ENCODE measurements at regions not wholly inside any gene's neighbourhood (a gene's known extent, or its start where the extent isn't known, plus 50 kb on each side); places are given as distances from the start of the nearest gene placed in this dataset.

DNA sequence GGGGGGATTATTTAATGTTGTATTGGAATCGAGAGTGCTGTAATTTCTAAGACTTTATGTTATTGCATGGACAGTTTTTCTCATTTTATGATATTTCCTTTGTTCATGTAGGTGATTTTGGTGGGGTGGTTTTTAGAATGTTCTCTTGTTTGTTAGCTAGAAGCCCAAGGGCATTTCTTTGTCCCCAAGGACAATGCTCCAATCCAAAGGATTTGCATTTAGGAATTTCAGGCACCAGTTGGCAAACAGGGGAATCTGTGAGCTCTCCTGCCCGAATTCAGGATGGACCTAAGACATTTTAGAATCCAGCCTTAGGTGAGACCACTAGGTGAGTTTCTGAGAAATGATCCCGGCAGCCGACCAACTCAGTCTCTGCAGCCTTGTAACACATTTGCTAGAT lies 324.9 kb downstream of the KCNRG start:
- POLR2A ChIA-PET, result no interaction called here
- TF ChIP-seq CTCF (IDR thresholded peaks at IDR 0.05; ENCODE audit: control extremely low read depth, extremely low read depth, low read depth, missing control alignments), result no peak
- CTCF ChIA-PET, result interaction anchor here (1.0 kb wide), 1 partner anchor 9 kb away, joined by 3 read pairs; no protein-coding TSS in a partner anchor
- no peak for DNase-seq (ENCODE audit: extremely low spot score)

DNA sequence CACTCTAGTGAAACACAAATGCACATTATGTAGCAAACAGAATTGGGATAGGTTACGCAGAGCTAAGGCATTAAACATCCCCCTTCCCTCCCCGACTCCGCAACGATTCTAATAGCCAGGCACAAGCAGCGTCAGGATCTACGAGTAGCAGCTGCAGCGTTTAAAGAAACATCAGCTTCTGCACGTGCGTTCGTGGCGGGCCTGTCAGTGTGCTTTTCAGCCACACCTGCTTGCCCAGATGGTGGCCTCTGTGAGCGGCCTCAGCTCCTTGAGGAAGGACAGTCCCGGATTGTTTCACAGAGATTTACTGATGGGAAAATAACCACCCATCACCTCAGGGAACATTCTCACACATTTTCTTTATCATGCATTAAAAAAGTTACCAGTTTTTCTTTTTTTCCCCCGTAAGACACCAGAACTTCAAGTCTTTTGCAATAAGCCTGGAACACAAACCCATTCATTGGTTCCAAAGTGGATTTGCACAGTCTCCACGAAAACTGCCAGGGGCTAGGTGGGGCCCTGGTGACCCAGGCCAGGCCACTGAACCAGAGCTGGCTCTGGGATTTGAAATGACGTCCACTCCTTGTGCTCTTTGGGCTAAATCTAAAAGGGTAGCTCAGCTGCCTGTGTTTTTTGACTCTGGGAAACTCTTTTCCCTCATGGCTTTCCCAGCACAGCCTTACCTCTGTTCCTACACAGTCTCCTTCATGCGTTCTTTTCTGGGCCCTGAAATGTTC lies 325.5 kb downstream of the KCNRG start:
- POLR2A ChIA-PET, result no interaction called here
- CTCF ChIA-PET, result interaction anchor here (1.0 kb wide), 1 partner anchor 9 kb away, joined by 3 read pairs; no protein-coding TSS in a partner anchor
- DNase-seq (ENCODE audit: extremely low spot score), result no peak
- TF ChIP-seq CTCF (IDR thresholded peaks at IDR 0.05; ENCODE audit: control extremely low read depth, extremely low read depth, low read depth, missing control alignments), result no peak

- no peak for DNase-seq (ENCODE audit: extremely low spot score)
- ChIA-PET POLR2A (no interaction called here), CTCF (no interaction called here)
- no peak for TF ChIP-seq CTCF (IDR thresholded peaks at IDR 0.05; ENCODE audit: control extremely low read depth, extremely low read depth, low read depth, missing control alignments)
Observed at GRCh38 chr13:50341526-50341925, 326.3 kb downstream of the KCNRG start.

- POLR2A ChIA-PET, result no interaction called here
- CTCF ChIA-PET, result interaction anchor here (1.8 kb wide), 2 partner anchors 9 to 10 kb away, joined by 5 to 7 read pairs; no protein-coding TSS in a partner anchor
- no peak for DNase-seq (ENCODE audit: extremely low spot score)
- TF ChIP-seq CTCF (IDR thresholded peaks at IDR 0.05; ENCODE audit: control extremely low read depth, extremely low read depth, low read depth, missing control alignments), result no peak
Observed at GRCh38 chr13:50344717-50345116, 329.5 kb downstream of the KCNRG start.

- no peak for TF ChIP-seq CTCF (IDR thresholded peaks at IDR 0.05; ENCODE audit: control extremely low read depth, extremely low read depth, low read depth, missing control alignments)
- ChIA-PET CTCF (interaction anchor here (1.2 to 1.8 kb wide), 4 partner anchors 8 to 15 kb away, joined by 3 to 7 read pairs (median 4); no protein-coding TSS in a partner anchor), POLR2A (no interaction called here)
- DNase-seq (ENCODE audit: extremely low spot score), result no peak
Observed at GRCh38 chr13:50345804-50346203, 330.6 kb downstream of the KCNRG start.

DNA sequence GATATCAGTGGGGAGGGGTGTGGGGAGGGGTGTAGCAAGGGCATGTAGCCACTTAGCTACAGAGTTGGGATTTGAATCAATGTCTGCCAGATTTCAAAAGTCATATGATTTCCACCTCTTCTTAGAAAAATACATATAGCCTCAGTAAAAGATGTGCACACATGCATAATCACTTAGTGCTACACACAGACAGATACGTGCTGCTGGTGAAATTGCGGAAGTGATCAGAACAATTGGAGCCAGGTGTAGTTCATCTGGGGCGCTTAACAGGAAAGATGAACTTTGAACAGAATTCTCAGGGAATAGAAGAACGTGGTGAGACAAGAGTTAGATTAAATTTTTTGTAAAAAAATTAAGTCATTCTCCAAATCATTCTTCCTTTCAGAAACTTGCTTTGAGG lies 333.1 kb downstream of the KCNRG start:
- POLR2A ChIA-PET, result no interaction called here
- CTCF ChIA-PET, result no interaction called here
- TF ChIP-seq CTCF (IDR thresholded peaks at IDR 0.05; ENCODE audit: control extremely low read depth, extremely low read depth, low read depth, missing control alignments), result no peak
- DNase-seq (ENCODE audit: extremely low spot score), result no peak
